HEK293 (cell line): ENCODE measurements at regions not wholly inside any gene's neighbourhood (a gene's known extent, or its start where the extent isn't known, plus 50 kb on each side); places are given as distances from the start of the nearest gene placed in this dataset.

Experiments used
- CTCF ChIA-PET: fragments of 350-600 bp; formaldehyde crosslinking; extraction: SDS; loops from one replicate; lab custom pipeline; 2021; ENCODE audit warnings: antibody characterized with exemption; lab: Yijun Ruan, JAX
- POLR2A ChIA-PET: fragments of 300-600 bp; formaldehyde crosslinking; extraction: SDS; loops from one replicate; lab custom pipeline; 2020; ENCODE audit warnings: antibody characterized with exemption, inconsistent platforms; lab: Yijun Ruan, JAX
- H3K27ac ChIP-seq: fragments of 200-500 bp; sonication (Bioruptor generic); 2 replicates; pipeline ENCODE4 v1.5.1; 2014; ENCODE audit warnings: low read depth, low read length, control low read depth, inconsistent platforms; ENCODE audit errors: extremely low read depth
- H3K36me3 ChIP-seq, 2 experiments: fragments of 200-500 bp in 1 of 2; sonication (Bioruptor generic) in 1 of 2; 1 replicate in 1 of 2; 2 replicates in 1 of 2; pipeline ENCODE4 v1.5.1; 2014 to 2017; ENCODE audit warnings: inconsistent platforms in 2 of 2, low read length in 2 of 2; ENCODE audit not compliant: control insufficient read depth in 2 of 2, insufficient read depth in 1 of 2
- H3K4me1 ChIP-seq: fragments of 200-500 bp; sonication (Bioruptor generic); 2 replicates; pipeline ENCODE4 v1.5.1; 2014; ENCODE audit warnings: mild to moderate bottlenecking, low read length, inconsistent platforms; ENCODE audit not compliant: control insufficient read depth, insufficient read depth
- H3K4me3 ChIP-seq: 2 replicates; pipeline ENCODE4 v1.5.1; 2011; ENCODE audit warnings: low read depth, mild to moderate bottlenecking, control low read depth, low read length, moderate library complexity
- H3K9me3 ChIP-seq: fragments of 200-500 bp; sonication (Bioruptor generic); 2 replicates; pipeline ENCODE4 v1.5.1; 2014; ENCODE audit warnings: low read depth, low read length, inconsistent platforms; ENCODE audit not compliant: control insufficient read depth, insufficient read depth
- GLIS2 ChIP-seq: fragments of 450-650 bp; formaldehyde crosslinking; IDR thresholded peaks from 2 replicates; pipeline ENCODE4 v1.5.1; 2016; ENCODE audit warnings: missing biosample characterization, missing genetic modification characterization
- KLF1 ChIP-seq: fragments of 450-650 bp; formaldehyde crosslinking; IDR thresholded peaks from 2 replicates; pipeline ENCODE4 v1.5.1; 2016; ENCODE audit warnings: missing biosample characterization, missing genetic modification characterization
- REPIN1 ChIP-seq: fragments of 450-650 bp; formaldehyde crosslinking; IDR thresholded peaks from 2 replicates; pipeline ENCODE4 v1.5.1; 2017; ENCODE audit warnings: missing biosample characterization, missing genetic modification characterization, low read depth
- ZBTB48 ChIP-seq: fragments of 450-650 bp; formaldehyde crosslinking; IDR thresholded peaks from 2 replicates; pipeline ENCODE4 v1.5.1; 2016; ENCODE audit warnings: missing biosample characterization, missing genetic modification characterization
- ZNF133 ChIP-seq: fragments of 450-650 bp; formaldehyde crosslinking; IDR thresholded peaks from 2 replicates; pipeline ENCODE4 v1.5.1; 2016; ENCODE audit warnings: missing biosample characterization, missing genetic modification characterization
- ZNF211 ChIP-seq: fragments of 450-650 bp; formaldehyde crosslinking; IDR thresholded peaks from 2 replicates; pipeline ENCODE4 v1.5.1; 2016; ENCODE audit warnings: low read depth, missing biosample characterization, missing genetic modification characterization
- ZNF221 ChIP-seq: fragments of 450-650 bp; formaldehyde crosslinking; IDR thresholded peaks from 2 replicates; pipeline ENCODE4 v1.5.1; 2017; ENCODE audit warnings: missing biosample characterization, missing genetic modification characterization, borderline replicate concordance
- ZNF354C ChIP-seq: fragments of 450-650 bp; formaldehyde crosslinking; IDR thresholded peaks from 2 replicates; pipeline ENCODE4 v1.5.1; 2016; ENCODE audit warnings: missing biosample characterization, missing genetic modification characterization, low read depth, borderline replicate concordance
- ZNF561 ChIP-seq: fragments of 450-650 bp; IDR thresholded peaks from 2 replicates; pipeline ENCODE4 v1.5.1; 2018; ENCODE audit warnings: missing biosample characterization, missing genetic modification characterization, borderline replicate concordance
- ZNF624 ChIP-seq: fragments of 450-650 bp; formaldehyde crosslinking; IDR thresholded peaks from 2 replicates; pipeline ENCODE4 v1.5.1; 2017; ENCODE audit warnings: missing biosample characterization, missing genetic modification characterization
- ZNF660 ChIP-seq: fragments of 450-650 bp; IDR thresholded peaks from 2 replicates; pipeline ENCODE4 v1.5.1; 2018; ENCODE audit warnings: missing biosample characterization, mild to moderate bottlenecking, missing genetic modification characterization
- TF ChIP-seq, protein P1 (sequence below): fragments of 450-650 bp; formaldehyde crosslinking; IDR thresholded peaks from 2 replicates; pipeline ENCODE4 v1.5.1; 2016; ENCODE audit warnings: missing biosample characterization, missing genetic modification characterization, borderline replicate concordance
- TF ChIP-seq, protein P2 (sequence below): fragments of 450-650 bp; formaldehyde crosslinking; IDR thresholded peaks from 2 replicates; pipeline ENCODE4 v1.5.1; 2016; ENCODE audit warnings: missing biosample characterization, missing genetic modification characterization, low read depth
- TF ChIP-seq, protein P3 (sequence below): fragments of 450-650 bp; formaldehyde crosslinking; IDR thresholded peaks from 2 replicates; pipeline ENCODE4 v1.5.1; 2016; ENCODE audit warnings: missing biosample characterization, missing genetic modification characterization, borderline replicate concordance
- TF ChIP-seq, protein P4 (sequence below): fragments of 450-650 bp; formaldehyde crosslinking; IDR thresholded peaks from 2 replicates; pipeline ENCODE4 v1.5.1; 2017; ENCODE audit warnings: missing biosample characterization, missing genetic modification characterization
- TF ChIP-seq, protein P5 (sequence below): fragments of 450-650 bp; formaldehyde crosslinking; IDR thresholded peaks from 2 replicates; pipeline ENCODE4 v1.5.1; 2016; ENCODE audit warnings: missing biosample characterization, missing genetic modification characterization
- TF ChIP-seq, protein P6 (sequence below): fragments of 450-650 bp; formaldehyde crosslinking; IDR thresholded peaks from 2 replicates; pipeline ENCODE4 v1.5.1; 2017; ENCODE audit warnings: missing biosample characterization, missing genetic modification characterization
- TF ChIP-seq, protein P7 (sequence below): fragments of 450-650 bp; formaldehyde crosslinking; optimal IDR thresholded peaks from 2 replicates; pipeline ENCODE3; 2016; ENCODE audit warnings: missing biosample characterization, mild to moderate bottlenecking, missing genetic modification characterization

DNA sequence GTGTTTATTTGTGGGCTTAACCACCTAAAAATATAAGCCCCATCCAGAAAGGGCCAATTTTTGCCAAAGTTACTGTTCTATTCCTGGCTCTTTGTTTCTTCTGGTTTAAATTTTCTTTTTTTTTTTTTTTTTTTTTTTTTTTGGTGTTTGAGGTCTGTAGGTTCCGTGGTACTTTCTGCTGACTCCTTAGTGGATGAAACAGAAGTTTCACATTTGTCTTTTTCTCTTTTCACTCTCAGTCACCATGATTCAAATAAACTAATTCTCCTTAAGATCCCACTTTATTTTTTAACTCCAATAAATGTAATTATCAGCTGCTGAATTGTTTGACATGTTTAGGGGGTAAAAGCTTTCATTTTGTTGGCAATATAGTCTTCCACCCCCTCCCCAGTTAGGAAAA lies 322.3 kb downstream of the CHRM3 start:
- ChIA-PET POLR2A (no interaction called here), CTCF (interaction anchor here (0.6 kb wide), 1 partner anchor 1846 kb away, joined by 3 read pairs; no protein-coding TSS in a partner anchor)
- TF ChIP-seq, protein P1, sequence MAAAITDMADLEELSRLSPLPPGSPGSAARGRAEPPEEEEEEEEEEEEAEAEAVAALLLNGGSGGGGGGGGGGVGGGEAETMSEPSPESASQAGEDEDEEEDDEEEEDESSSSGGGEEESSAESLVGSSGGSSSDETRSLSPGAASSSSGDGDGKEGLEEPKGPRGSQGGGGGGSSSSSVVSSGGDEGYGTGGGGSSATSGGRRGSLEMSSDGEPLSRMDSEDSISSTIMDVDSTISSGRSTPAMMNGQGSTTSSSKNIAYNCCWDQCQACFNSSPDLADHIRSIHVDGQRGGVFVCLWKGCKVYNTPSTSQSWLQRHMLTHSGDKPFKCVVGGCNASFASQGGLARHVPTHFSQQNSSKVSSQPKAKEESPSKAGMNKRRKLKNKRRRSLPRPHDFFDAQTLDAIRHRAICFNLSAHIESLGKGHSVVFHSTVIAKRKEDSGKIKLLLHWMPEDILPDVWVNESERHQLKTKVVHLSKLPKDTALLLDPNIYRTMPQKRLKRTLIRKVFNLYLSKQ (tag by site-specific recombination) = no peak
- TF ChIP-seq REPIN1 (tag by site-specific recombination) = no peak
- no peak for TF ChIP-seq ZNF133
- no peak overlapping the region for H3K27ac ChIP-seq
- H3K9me3 ChIP-seq = no peaks in the 10 kb centered on the region
- no peaks in the 10 kb centered on the region for H3K4me1 ChIP-seq
- no peak overlapping the region for H3K4me3 ChIP-seq
- H3K36me3 ChIP-seq = no peaks in the 10 kb centered on the region

DNA sequence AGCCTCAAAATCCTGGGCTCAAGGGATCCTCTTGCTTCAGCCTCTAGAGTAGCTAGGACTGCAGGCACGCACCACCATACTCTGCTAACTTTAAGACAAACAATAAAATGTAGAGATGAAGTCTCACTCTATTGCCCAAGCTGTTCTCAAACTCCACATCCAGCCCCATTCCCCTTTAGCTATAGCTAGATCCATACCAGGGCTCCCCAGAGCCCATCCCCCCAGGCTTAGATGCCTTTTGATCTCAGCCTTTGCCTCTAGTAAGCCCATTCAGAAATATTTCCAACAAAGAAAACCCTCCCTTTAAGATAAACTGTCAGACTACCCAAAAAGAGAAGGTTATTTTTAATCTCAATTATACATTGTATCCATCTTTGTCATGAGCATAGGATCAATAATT lies 325.4 kb downstream of the CHRM3 start:
- CTCF ChIA-PET = no interaction called here
- POLR2A ChIA-PET = no interaction called here
- TF ChIP-seq, protein P2, sequence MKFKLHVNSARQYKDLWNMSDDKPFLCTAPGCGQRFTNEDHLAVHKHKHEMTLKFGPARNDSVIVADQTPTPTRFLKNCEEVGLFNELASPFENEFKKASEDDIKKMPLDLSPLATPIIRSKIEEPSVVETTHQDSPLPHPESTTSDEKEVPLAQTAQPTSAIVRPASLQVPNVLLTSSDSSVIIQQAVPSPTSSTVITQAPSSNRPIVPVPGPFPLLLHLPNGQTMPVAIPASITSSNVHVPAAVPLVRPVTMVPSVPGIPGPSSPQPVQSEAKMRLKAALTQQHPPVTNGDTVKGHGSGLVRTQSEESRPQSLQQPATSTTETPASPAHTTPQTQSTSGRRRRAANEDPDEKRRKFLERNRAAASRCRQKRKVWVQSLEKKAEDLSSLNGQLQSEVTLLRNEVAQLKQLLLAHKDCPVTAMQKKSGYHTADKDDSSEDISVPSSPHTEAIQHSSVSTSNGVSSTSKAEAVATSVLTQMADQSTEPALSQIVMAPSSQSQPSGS (tag by site-specific recombination) = no peak
- TF ChIP-seq ZNF354C (tag by site-specific recombination) (no peak), ZNF624 (tag by site-specific recombination) (no peak), KLF1 (tag by site-specific recombination) (no peak), ZNF561 (tag by site-specific recombination) (no peak), ZNF211 (tag by site-specific recombination) (no peak), ZNF221 (tag by site-specific recombination) (no peak), ZNF660 (tag by site-specific recombination) (no peak), GLIS2 (tag by site-specific recombination) (no peak), ZBTB48 (tag by site-specific recombination) (no peak)
- TF ChIP-seq, protein P3, sequence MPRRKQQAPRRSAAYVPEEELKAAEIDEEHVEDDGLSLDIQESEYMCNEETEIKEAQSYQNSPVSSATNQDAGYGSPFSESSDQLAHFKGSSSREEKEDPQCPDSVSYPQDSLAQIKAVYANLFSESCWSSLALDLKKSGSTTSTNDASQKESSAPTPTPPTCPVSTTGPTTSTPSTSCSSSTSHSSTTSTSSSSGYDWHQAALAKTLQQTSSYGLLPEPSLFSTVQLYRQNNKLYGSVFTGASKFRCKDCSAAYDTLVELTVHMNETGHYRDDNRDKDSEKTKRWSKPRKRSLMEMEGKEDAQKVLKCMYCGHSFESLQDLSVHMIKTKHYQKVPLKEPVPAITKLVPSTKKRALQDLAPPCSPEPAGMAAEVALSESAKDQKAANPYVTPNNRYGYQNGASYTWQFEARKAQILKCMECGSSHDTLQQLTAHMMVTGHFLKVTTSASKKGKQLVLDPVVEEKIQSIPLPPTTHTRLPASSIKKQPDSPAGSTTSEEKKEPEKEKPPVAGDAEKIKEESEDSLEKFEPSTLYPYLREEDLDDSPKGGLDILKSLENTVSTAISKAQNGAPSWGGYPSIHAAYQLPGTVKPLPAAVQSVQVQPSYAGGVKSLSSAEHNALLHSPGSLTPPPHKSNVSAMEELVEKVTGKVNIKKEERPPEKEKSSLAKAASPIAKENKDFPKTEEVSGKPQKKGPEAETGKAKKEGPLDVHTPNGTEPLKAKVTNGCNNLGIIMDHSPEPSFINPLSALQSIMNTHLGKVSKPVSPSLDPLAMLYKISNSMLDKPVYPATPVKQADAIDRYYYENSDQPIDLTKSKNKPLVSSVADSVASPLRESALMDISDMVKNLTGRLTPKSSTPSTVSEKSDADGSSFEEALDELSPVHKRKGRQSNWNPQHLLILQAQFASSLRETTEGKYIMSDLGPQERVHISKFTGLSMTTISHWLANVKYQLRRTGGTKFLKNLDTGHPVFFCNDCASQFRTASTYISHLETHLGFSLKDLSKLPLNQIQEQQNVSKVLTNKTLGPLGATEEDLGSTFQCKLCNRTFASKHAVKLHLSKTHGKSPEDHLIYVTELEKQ = no peak
- TF ChIP-seq, protein P4, sequence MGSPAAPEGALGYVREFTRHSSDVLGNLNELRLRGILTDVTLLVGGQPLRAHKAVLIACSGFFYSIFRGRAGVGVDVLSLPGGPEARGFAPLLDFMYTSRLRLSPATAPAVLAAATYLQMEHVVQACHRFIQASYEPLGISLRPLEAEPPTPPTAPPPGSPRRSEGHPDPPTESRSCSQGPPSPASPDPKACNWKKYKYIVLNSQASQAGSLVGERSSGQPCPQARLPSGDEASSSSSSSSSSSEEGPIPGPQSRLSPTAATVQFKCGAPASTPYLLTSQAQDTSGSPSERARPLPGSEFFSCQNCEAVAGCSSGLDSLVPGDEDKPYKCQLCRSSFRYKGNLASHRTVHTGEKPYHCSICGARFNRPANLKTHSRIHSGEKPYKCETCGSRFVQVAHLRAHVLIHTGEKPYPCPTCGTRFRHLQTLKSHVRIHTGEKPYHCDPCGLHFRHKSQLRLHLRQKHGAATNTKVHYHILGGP (tag by site-specific recombination) = no peak
- TF ChIP-seq, protein P5, sequence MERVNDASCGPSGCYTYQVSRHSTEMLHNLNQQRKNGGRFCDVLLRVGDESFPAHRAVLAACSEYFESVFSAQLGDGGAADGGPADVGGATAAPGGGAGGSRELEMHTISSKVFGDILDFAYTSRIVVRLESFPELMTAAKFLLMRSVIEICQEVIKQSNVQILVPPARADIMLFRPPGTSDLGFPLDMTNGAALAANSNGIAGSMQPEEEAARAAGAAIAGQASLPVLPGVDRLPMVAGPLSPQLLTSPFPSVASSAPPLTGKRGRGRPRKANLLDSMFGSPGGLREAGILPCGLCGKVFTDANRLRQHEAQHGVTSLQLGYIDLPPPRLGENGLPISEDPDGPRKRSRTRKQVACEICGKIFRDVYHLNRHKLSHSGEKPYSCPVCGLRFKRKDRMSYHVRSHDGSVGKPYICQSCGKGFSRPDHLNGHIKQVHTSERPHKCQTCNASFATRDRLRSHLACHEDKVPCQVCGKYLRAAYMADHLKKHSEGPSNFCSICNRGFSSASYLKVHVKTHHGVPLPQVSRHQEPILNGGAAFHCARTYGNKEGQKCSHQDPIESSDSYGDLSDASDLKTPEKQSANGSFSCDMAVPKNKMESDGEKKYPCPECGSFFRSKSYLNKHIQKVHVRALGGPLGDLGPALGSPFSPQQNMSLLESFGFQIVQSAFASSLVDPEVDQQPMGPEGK (tag by site-specific recombination) = no peak
- TF ChIP-seq, protein P6, sequence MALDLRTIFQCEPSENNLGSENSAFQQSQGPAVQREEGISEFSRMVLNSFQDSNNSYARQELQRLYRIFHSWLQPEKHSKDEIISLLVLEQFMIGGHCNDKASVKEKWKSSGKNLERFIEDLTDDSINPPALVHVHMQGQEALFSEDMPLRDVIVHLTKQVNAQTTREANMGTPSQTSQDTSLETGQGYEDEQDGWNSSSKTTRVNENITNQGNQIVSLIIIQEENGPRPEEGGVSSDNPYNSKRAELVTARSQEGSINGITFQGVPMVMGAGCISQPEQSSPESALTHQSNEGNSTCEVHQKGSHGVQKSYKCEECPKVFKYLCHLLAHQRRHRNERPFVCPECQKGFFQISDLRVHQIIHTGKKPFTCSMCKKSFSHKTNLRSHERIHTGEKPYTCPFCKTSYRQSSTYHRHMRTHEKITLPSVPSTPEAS (tag by site-specific recombination) = no peak
- TF ChIP-seq, protein P7, sequence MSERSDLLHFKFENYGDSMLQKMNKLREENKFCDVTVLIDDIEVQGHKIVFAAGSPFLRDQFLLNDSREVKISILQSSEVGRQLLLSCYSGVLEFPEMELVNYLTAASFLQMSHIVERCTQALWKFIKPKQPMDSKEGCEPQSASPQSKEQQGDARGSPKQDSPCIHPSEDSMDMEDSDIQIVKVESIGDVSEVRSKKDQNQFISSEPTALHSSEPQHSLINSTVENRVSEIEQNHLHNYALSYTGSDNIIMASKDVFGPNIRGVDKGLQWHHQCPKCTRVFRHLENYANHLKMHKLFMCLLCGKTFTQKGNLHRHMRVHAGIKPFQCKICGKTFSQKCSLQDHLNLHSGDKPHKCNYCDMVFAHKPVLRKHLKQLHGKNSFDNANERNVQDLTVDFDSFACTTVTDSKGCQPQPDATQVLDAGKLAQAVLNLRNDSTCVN (tag by site-specific recombination) = no peak

More for the DNA sequence above, 325.4 kb downstream of the CHRM3 start:
- Histone ChIP-seq H3K27ac (no peak overlapping the region), H3K4me3 (no peak overlapping the region), H3K36me3 (no peaks in the 10 kb centered on the region), H3K9me3 (no peaks in the 10 kb centered on the region), H3K4me1 (no peaks in the 10 kb centered on the region)
